Caco-2 (cell line): ENCODE measurements at regions not wholly inside any gene's neighbourhood (a gene's known extent, or its start where the extent isn't known, plus 50 kb on each side); places are given as distances from the start of the nearest gene placed in this dataset.

Experiments
- BruUV-seq: library from RNA; stranded (reverse); fragments of 400-500 nt; replicated peaks from 2 replicates; lab custom pipeline; 2021; lab: Mats Ljungman, UMichigan
- CTCF ChIA-PET: fragments of 300-600 bp; sonication (Branson Sonifier 250); formaldehyde crosslinking; loops from one replicate; lab custom pipeline; 2022; ENCODE audit warnings: antibody characterized with exemption; lab: Charles Lee
- POLR2A ChIA-PET: fragments of 300-600 bp; sonication (Branson Sonifier 250); formaldehyde crosslinking; loops from one replicate; lab custom pipeline; 2022; ENCODE audit warnings: antibody characterized with exemption; lab: Charles Lee
- DNase-seq, 2 experiments: peaks; one replicate each; pipeline versions ENCODE4 v3.0.0 to v3.0.0-alpha.2; 2020 to 2022
- H3K27me3 ChIP-seq: replicated peaks from 2 replicates; pipeline ENCODE4 v1.6.0; 2011; ENCODE audit warnings: low read length; ENCODE audit not compliant: control insufficient read depth, insufficient read depth
- H3K36me3 ChIP-seq: 2 replicates; pipeline ENCODE4 v1.5.1; 2011; ENCODE audit warnings: low read length; ENCODE audit not compliant: control insufficient read depth, insufficient read depth
- H3K4me1 ChIP-seq: fragments of 250-450 bp; sonication (Bioruptor Pico); 2 replicates; pipeline ENCODE4 v1.5.1; 2020; ENCODE audit warnings: mild to moderate bottlenecking
- H3K4me3 ChIP-seq: 2 replicates; pipeline ENCODE4 v1.5.1; 2011; ENCODE audit warnings: low read depth, mild to moderate bottlenecking, control low read depth, low read length
- H3K9me3 ChIP-seq: fragments of 250-450 bp; sonication (Bioruptor Pico); 2 replicates; pipeline ENCODE4 v1.5.1; 2020; ENCODE audit warnings: mild to moderate bottlenecking, moderate library complexity
- H3K27ac Mint-ChIP-seq: one replicate; pipeline ENCODE4 v1.8.0; 2022; ENCODE audit warnings: mixed read lengths; ENCODE audit not compliant: unreplicated experiment
- H3K27me3 Mint-ChIP-seq: one replicate; pipeline ENCODE4 v1.8.0; 2022; ENCODE audit warnings: mixed read lengths; ENCODE audit not compliant: insufficient read depth, unreplicated experiment
- H3K36me3 Mint-ChIP-seq: one replicate; pipeline ENCODE4 v1.8.0; 2022; ENCODE audit warnings: mild to moderate bottlenecking, mixed read lengths; ENCODE audit not compliant: insufficient read depth, unreplicated experiment
- H3K4me1 Mint-ChIP-seq: one replicate; pipeline ENCODE4 v1.8.0; 2022; ENCODE audit warnings: low read depth, mixed read lengths; ENCODE audit not compliant: unreplicated experiment
- H3K4me3 Mint-ChIP-seq: one replicate; pipeline ENCODE4 v1.8.0; 2022; ENCODE audit warnings: mild to moderate bottlenecking, moderate library complexity, mixed read lengths; ENCODE audit not compliant: unreplicated experiment
- H3K9me3 Mint-ChIP-seq: one replicate; pipeline ENCODE4 v1.8.0; 2022; ENCODE audit warnings: mixed read lengths; ENCODE audit not compliant: unreplicated experiment
- CTCF ChIP-seq, 2 experiments: fragments of 200-600 bp in 1 of 2; IDR thresholded peaks; 1 replicate in 1 of 2; 2 replicates in 1 of 2; pipeline versions ENCODE4 v1.5.1 to v1.8.0; 2011 to 2022; ENCODE audit warnings: antibody characterized with exemption in 1 of 2, control low read depth in 1 of 2, inconsistent platforms in 1 of 2, low read depth in 1 of 2, low read length in 1 of 2, mild to moderate bottlenecking in 1 of 2, moderate library complexity in 1 of 2; ENCODE audit not compliant: insufficient read depth in 1 of 2, severe bottlenecking in 1 of 2, unreplicated experiment in 1 of 2
- intact Hi-C: fragments of 100-400 bp; cut with micrococcal nuclease; formaldehyde crosslinking; loops from one replicate; pipeline ENCODE4 v1.10.0; 2022; ENCODE audit not compliant: unreplicated experiment

- POLR2A ChIA-PET: no interaction called here
Observed at GRCh38 chr5:29588236-29588635, 1605.2 kb upstream of the CDH6 start.

DNA sequence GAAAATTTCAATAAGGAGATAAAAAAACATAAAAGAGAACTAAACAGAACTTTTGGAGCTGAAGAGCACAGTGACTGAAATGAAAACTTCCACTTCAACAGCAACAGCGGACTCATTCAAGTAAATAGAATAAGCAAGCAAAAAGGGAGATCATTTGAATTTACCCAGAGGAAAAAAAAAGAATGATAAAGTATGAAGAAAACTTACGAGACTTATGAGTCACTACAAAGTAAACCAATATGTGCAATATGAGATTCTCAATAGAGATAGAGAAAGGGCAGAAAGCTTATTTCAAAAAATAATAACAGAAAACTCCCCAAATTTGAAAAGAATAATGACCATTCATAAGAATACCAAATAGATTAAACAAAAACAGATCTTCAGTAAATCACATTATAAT, 1605.7 kb upstream of the CDH6 start:
- no peaks in the 10 kb centered on the region for H3K27me3 Mint-ChIP-seq
- Histone ChIP-seq H3K9me3 (no peaks in the 10 kb centered on the region), H3K27me3 (no peaks in the 10 kb centered on the region), H3K4me1 (no peaks in the 10 kb centered on the region), H3K4me3 (no peak overlapping the region), H3K36me3 (no peaks in the 10 kb centered on the region)
- ChIA-PET POLR2A (no interaction called here), CTCF (no interaction called here)
- no peak for TF ChIP-seq CTCF (IDR thresholded peaks at IDR 0.05; ENCODE audit: insufficient read depth in 1 of 2, low read depth in 1 of 2, low read length in 1 of 2, severe bottlenecking in 1 of 2, unreplicated experiment in 1 of 2)
- no peak for DNase-seq
- no peaks in the 10 kb centered on the region for H3K36me3 Mint-ChIP-seq
- H3K4me3 Mint-ChIP-seq: no peak overlapping the region
- intact Hi-C loops: no loop called here
- no TSS peak for BruUV-seq
- no peak overlapping the region for H3K27ac Mint-ChIP-seq
- no peaks in the 10 kb centered on the region for H3K4me1 Mint-ChIP-seq
- H3K9me3 Mint-ChIP-seq: no peaks in the 10 kb centered on the region

More at GRCh38 chr5:29588236-29588635, 1605.2 kb upstream of the CDH6 start:
- Mint-ChIP-seq H3K4me3 (no peak overlapping the region), H3K36me3 (no peaks in the 10 kb centered on the region), H3K4me1 (no peaks in the 10 kb centered on the region), H3K9me3 (no peaks in the 10 kb centered on the region), H3K27ac (no peak overlapping the region), H3K27me3 (no peaks in the 10 kb centered on the region)
- CTCF ChIA-PET: no interaction called here
- H3K27me3 ChIP-seq: no peaks in the 10 kb centered on the region
- H3K9me3 ChIP-seq: no peaks in the 10 kb centered on the region
- intact Hi-C loops: no loop called here
- no peak overlapping the region for H3K4me3 ChIP-seq
- DNase-seq: no peak
- BruUV-seq: no TSS peak
- no peak for TF ChIP-seq CTCF (IDR thresholded peaks at IDR 0.05; ENCODE audit: insufficient read depth in 1 of 2, low read depth in 1 of 2, low read length in 1 of 2, severe bottlenecking in 1 of 2, unreplicated experiment in 1 of 2)
- no peaks in the 10 kb centered on the region for H3K4me1 ChIP-seq
- no peaks in the 10 kb centered on the region for H3K36me3 ChIP-seq

DNA sequence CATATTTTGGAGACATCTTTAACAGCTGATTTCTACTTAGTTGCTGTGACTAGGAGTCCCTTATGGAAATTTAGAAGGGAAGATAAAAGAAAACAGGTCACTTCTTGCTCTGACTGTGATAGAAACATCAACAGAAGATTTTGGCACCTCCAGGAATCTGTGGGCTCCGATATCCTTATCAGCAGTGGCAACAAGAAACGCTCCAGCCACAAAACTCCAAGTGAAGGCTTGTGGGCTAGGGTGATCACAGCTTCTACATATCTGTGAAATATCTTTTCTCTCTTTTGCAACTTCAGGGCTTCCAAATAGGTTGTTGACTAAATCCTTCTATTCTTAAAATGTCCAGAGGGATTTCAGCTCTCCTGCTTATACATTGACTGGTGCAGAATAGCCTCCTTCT, 1625.5 kb upstream of the CDH6 start:
- TF ChIP-seq CTCF (IDR thresholded peaks at IDR 0.05; ENCODE audit: insufficient read depth in 1 of 2, low read depth in 1 of 2, low read length in 1 of 2, severe bottlenecking in 1 of 2, unreplicated experiment in 1 of 2): no peak
- Histone ChIP-seq H3K4me1 (no peaks in the 10 kb centered on the region), H3K4me3 (no peak overlapping the region), H3K9me3 (no peaks in the 10 kb centered on the region), H3K36me3 (no peaks in the 10 kb centered on the region), H3K27me3 (no peaks in the 10 kb centered on the region)
- intact Hi-C loops: no loop called here
- no peaks in the 10 kb centered on the region for H3K4me1 Mint-ChIP-seq
- H3K27ac Mint-ChIP-seq: no peak overlapping the region
- no TSS peak for BruUV-seq
- H3K36me3 Mint-ChIP-seq: no peaks in the 10 kb centered on the region
- POLR2A ChIA-PET: no interaction called here
- no peak overlapping the region for H3K4me3 Mint-ChIP-seq
- no peak for DNase-seq
- H3K9me3 Mint-ChIP-seq: no peaks in the 10 kb centered on the region
- no peaks in the 10 kb centered on the region for H3K27me3 Mint-ChIP-seq
- CTCF ChIA-PET: no interaction called here
